ENCODE measurements at regions not wholly inside any gene's neighbourhood (a gene's known extent, or its start where the extent isn't known, plus 50 kb on each side); places are given as distances from the start of the nearest gene placed in this dataset.
"Not testable (repeated sequence)": the region's sequence is repeated elsewhere in the genome, so short reads cannot be mapped to it uniquely, and the experiment has no call there.

- no peak for DNase-seq
These were observed 56.2 kb downstream of the TAF11L14 start for GRCh38 chr5:17690473-17690872.

- no peak for DNase-seq
These were observed 57.5 kb downstream of the TAF11L14 start for GRCh38 chr5:17691762-17692161.

DNA sequence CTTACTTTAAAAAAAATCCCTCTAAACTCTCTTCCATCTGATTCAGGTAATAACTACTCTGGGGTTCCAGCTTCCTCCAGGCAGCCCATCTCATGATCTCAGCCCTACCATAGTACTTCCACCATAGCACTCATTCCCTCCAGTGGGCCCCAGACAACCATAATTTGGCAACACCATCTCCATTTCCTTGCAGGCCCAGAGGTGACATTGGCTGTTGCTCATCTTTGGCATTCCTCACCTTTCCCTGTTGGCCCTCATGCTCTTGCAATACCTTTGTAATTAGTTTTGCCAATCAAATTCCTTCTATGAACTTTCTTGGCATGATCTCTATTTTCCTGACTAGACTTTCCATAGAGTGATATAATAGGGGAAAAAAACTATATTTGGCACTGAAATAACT, 60.1 kb downstream of the TAF11L14 start:
- DNase-seq, result no peak

DNA sequence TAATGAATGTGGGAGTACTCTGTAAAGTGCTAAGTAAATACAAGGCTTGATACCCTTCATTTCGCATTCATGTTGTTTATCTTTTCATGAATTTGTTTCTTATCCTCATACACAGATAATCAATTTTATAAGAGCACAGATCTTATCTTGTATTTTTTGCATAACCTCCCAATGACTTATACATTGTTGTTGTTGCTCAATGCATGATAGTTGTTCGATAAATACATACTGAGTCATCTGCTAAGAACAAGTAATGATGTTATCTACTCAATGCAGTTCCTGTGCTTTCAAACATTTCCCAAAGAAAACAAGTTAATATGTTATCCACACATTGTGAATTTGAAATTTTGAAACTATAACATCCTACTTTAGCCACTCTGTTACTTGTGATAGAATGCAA, 60.7 kb downstream of the TAF11L14 start:
- DNase-seq, result no peak

- no peak for DNase-seq
These were observed 62.4 kb downstream of the TAF11L14 start for GRCh38 chr5:17696627-17697026.

DNA sequence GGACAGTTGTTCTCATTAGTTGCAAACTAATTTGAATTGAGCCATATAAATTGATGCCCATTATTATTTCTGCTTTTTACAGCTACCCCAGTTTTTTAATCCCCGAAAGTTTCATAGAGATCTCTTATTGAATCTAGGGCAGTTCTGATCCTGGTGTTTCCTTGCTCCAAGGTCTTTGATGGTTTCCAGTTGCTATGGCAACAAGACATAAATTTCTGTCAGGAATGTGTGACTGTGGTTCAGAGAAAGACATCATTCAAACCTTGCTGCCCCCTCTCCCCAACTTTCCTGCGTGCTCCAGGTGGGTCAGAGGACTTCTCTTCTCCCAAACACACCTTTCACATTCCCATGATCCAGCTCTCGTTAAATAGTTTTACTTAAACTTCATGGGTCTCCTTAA, 63.4 kb downstream of the TAF11L14 start:
- DNase-seq, result no peak

- DNase-seq, result no peak
These were observed 74.9 kb downstream of the TAF11L14 start for GRCh38 chr5:17709011-17709710.

GRCh38 chr5:17713301-17713700, 79.0 kb downstream of the TAF11L14 start:
- no peak for DNase-seq

DNA sequence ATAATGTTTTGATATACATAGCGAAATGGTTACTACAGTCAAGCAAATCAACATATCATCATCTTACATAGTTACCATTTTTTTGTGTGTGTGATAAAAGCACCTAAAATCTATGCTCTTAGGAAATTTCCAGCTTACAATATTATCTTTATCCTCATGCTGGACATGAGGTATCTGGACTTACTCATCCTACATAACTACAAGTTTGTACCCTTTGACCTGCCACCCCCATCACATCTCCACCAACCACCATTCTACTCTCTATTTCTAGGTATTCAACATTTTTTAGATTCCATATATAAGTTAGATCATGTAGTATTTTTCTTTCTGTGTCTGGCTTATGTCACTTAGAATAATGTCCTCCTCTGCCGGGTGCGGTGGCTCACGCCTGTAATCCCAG, 79.9 kb downstream of the TAF11L14 start:
- DNase-seq, result no peak

DNA sequence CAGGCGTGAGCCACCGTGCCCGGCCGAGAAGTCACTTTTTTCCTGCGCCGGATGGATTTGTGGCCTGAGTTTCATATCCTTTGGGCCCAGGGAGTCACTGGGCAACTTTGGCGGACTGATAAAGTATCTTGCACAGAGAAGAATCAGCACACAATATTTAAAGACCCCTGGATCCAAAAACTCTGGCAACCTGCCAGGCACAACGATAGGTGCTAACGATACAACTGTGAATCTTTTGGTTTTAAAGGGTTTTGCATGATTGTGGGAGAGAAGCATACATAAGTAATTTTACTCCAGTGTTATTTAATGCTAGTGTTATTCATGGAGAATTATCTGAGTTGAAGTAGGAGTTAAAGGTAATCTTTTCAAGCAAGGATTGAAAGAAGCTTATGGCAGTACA, 85.3 kb downstream of the TAF11L14 start:
- DNase-seq, result no peak

DNA sequence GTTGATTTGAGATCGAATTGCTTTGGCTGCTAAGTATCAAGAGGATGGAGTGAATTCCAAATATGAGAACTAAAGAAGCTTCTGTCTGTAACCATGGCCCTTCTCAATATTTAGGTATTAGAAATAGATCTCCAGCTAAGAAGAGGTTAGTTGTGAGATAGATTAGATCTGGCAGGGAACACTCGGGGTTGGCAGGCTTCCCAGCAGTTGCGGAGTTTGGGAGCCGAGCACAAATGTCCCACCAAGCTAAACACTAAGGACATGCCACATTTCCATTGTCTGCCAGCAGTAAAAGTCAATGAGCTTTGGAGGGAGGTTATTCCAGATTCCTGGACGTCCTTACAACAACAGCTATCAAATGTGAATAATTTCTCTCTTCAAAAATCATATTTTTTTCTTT, 85.8 kb downstream of the TAF11L14 start:
- DNase-seq, result no peak

DNA sequence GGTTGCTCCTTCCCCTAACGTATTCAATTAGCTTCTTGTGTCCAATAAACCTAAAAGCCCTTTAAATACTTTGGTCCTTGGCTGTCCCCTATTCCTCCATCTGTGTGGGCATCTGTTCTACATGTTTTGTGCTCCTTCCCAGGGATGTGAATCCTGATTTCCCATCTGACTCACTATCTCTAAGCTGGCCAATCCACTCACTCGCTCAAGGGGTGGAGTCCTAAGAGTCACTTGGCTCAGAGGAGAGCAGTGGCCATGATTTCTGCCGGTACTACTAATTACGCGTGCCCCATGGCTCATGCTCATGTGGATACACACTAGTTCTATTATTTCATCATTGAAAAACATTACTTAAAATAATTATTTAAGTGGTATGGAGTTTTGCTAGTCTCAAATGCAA, 89.6 kb downstream of the TAF11L14 start:
- no peak for DNase-seq

DNA sequence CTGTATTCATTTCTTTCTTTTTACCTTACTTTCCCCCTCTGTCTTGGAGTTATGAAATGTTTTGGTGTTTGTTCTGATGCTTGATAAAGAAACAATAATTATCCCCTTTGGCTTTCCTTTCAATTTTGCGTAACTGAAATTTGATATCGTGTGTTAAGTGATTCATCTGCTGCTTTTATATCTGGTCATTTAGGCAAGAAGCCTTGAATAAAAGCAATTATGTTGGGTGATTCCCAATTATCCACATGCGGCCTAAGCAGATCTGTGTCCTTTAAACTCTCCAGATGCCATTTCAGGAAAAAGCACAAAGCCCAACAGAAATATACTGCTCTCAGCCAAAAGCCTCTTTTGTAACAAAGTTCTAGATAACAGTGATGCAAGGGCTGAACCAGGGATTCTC, 92.8 kb downstream of the TAF11L14 start:
- DNase-seq, result no peak

GRCh38 chr5:17730421-17730820, 96.2 kb downstream of the TAF11L14 start:
- no peak for DNase-seq

- DNase-seq, result no peak
These were observed 98.2 kb downstream of the TAF11L14 start for GRCh38 chr5:17732351-17732923.

- DNase-seq, result no peak
These were observed 99.8 kb downstream of the TAF11L14 start for GRCh38 chr5:17734011-17734410.

- no peak for DNase-seq
These were observed 101.5 kb downstream of the TAF11L14 start for GRCh38 chr5:17735761-17736160.

GRCh38 chr5:17737092-17737491, 102.8 kb downstream of the TAF11L14 start:
- DNase-seq, result no peak

GRCh38 chr5:17738446-17738845, 104.2 kb downstream of the TAF11L14 start:
- no peak for DNase-seq

DNA sequence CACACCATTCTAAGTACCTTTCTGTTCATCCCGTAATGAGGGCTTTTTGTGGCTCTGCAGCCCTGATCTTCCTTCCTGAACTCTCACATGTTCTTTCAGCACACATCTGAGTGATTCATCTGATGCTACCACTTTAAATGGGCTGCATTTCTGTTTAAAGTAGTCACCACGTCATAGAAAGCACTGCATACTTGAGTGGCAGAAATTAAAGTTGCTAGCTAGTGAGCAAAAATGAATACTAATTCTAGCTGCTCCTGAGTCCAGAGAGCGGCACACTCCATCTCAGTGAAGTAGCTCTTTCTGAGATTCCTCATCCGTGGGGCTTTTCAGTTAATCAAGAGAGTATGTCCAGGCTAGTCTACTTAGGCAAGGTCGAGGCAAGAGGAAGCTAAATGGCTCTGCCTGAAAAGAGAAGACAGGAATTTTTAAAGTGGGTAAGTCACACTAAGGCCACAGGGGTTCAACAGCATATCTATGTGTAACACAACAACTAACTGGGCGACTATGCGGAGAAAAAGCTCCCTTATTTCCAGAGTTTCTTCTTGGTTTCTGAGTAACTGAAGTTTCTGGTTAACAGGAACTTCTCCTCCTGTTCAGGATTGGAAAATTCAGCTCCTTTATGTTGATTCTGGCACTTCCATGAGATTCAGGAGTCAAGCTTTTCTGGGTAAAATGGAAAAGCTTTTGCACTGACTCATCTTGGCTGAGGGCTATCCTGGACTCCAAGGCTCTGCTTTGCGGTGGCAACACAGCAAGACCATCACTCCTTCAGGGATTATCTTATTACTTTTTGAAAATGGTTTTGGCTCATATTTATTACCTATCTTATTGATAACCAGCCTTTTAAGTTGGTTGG, 109.5 kb downstream of the TAF11L14 start:
- DNase-seq, result no peak

DNA sequence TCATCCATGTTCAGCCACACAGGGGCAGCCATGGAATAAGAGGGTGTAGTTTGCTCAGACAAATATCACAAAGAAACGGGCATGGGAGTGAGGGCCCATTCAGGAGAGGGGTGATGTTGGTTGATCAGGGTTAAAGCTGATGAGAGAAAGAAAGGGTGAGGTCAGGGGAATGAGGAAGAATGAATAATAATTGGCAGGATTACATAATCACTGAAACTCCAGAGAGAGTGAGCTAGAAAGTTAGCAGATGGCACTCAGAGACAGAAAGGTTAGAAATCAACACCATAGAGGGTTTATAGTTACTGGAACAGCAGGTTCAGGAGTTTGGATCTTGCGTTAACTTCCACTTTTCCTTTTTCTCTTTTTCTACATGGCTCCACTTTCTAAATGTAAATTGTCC, 113.9 kb downstream of the TAF11L14 start:
- no peak for DNase-seq

DNA sequence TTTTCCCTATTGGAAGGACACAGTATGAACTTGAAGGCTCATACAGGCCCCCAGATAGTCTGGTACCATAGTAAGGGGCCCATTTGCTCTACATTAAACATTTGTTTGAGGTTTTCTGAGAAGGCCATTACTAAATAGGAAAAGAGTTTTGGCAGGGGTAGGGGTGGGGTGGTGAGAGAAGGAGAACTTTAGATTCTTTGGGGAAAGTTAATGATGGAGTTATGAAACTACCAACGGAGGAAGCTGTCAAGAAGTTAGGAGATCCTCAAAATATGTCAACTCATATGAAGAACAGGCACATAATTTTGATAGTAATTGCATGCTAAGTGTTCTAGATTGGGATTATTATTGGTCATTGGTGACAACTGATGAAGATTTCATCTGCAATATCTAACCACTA, 114.7 kb downstream of the TAF11L14 start:
- DNase-seq, result no peak

DNA sequence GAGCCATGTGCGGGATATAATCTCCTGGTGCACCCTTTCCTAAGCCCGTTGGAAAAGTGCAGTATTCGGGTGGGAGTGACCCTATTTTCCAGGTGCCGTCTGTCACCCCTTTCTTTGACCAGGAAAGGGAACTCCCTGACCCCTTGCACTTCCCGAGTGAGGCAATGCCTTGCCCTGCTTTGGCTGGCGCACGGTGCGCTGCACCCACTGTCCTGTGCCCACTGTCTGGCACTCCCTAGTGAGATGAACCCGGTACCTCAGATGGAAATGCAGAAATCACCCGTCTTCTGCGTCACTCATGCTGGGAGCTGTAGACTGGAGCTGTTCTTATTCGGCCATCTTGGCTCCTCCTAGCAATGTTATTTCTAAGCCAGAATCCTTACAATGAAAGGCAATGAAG, 121.1 kb downstream of the TAF11L14 start:
- not testable (repeated sequence) for DNase-seq

- no peak for DNase-seq
These were observed 127.1 kb downstream of the TAF11L14 start for GRCh38 chr5:17761326-17761725.

All from retina (tissue), 1 donor.